OCI-M1 (cell line): ENCODE measurements at regions not wholly inside any gene's neighbourhood (a gene's known extent, or its start where the extent isn't known, plus 50 kb on each side); places are given as distances from the start of the nearest gene placed in this dataset.

Experiments used
- DNase-seq: peaks from one replicate; lab custom pipeline; 2025; lab: John Stamatoyannopoulos, UW

GRCh38 chr3:188037965-188038581 lies 115.9 kb upstream of the LPP start:
- DNase-seq = no peak

- no peak for DNase-seq
These were observed 112.8 kb upstream of the LPP start for GRCh38 chr3:188041193-188041592.

- no peak for DNase-seq
These were observed 112.1 kb upstream of the LPP start for GRCh38 chr3:188041895-188042294.

GRCh38 chr3:188042466-188042865 lies 111.5 kb upstream of the LPP start:
- DNase-seq = no peak

- no peak for DNase-seq
These were observed 110.1 kb upstream of the LPP start for GRCh38 chr3:188043891-188044290.

- no peak for DNase-seq
These were observed 107.3 kb upstream of the LPP start for GRCh38 chr3:188046561-188047211.

GRCh38 chr3:188047536-188047935 lies 106.4 kb upstream of the LPP start:
- DNase-seq = no peak

- no peak for DNase-seq
These were observed 104.1 kb upstream of the LPP start for GRCh38 chr3:188049606-188050530.

- no peak for DNase-seq
These were observed 102.2 kb upstream of the LPP start for GRCh38 chr3:188051801-188052168.

GRCh38 chr3:188052169-188053035 lies 101.6 kb upstream of the LPP start:
- DNase-seq = peak; percentile 2

- DNase-seq = no peak
These were observed 101.0 kb upstream of the LPP start for GRCh38 chr3:188053036-188053340.

GRCh38 chr3:188053710-188054380 lies 100.1 kb upstream of the LPP start:
- no peak for DNase-seq

GRCh38 chr3:188054541-188054940 lies 99.4 kb upstream of the LPP start:
- DNase-seq = no peak

- DNase-seq = no peak
These were observed 98.6 kb upstream of the LPP start for GRCh38 chr3:188055388-188055787.

- DNase-seq = no peak
These were observed 96.8 kb upstream of the LPP start for GRCh38 chr3:188057124-188057523.

- DNase-seq = no peak
These were observed 95.3 kb upstream of the LPP start for GRCh38 chr3:188058569-188059184.

- DNase-seq = no peak
These were observed 94.6 kb upstream of the LPP start for GRCh38 chr3:188059351-188059750.

- no peak for DNase-seq
These were observed 93.6 kb upstream of the LPP start for GRCh38 chr3:188060264-188060835.

- DNase-seq = no peak
These were observed 93.0 kb upstream of the LPP start for GRCh38 chr3:188060840-188061544.

- DNase-seq = no peak
These were observed 91.7 kb upstream of the LPP start for GRCh38 chr3:188062216-188062615.
